SK-N-SH (cell line): ENCODE measurements at regions not wholly inside any gene's neighbourhood (a gene's known extent, or its start where the extent isn't known, plus 50 kb on each side); places are given as distances from the start of the nearest gene placed in this dataset.

Experiments
- CTCF ChIA-PET: fragments of 300-600, 350-600 bp; formaldehyde crosslinking; extraction: SDS; loops from one replicate; lab custom pipeline; 2021; lab: Yijun Ruan, JAX
- POLR2A ChIA-PET: fragments of 350-600 bp; sonication (Branson Sonifier 250); formaldehyde crosslinking; extraction: SDS; loops from one replicate; lab custom pipeline; 2020; ENCODE audit warnings: antibody characterized with exemption, inconsistent platforms; lab: Yijun Ruan, JAX
- DNase-seq: peaks from one replicate; pipeline ENCODE4 v3.0.0; 2012
- H2AFZ ChIP-seq: fragments of 200-600 bp; sonication (generic); 2 replicates; pipeline ENCODE4 v1.8.1; 2016; ENCODE audit warnings: antibody characterized with exemption, mild to moderate bottlenecking, low read depth
- H3F3A ChIP-seq: fragments of 200-600 bp; sonication (generic); replicated peaks from 2 replicates; pipeline ENCODE3; 2016; ENCODE audit warnings: antibody characterized with exemption, mild to moderate bottlenecking; ENCODE audit not compliant: insufficient read depth
- H3K27ac ChIP-seq, 2 experiments: fragments of 200-500 bp in 1 of 2; fragments of 200-600 bp in 1 of 2; sonication (Bioruptor generic) in 1 of 2; sonication (generic), shearing (Covaris generic) in 1 of 2; 2 replicates each; pipeline versions ENCODE4 v1.5.1 to v1.6.1; 2014 to 2016; ENCODE audit warnings: low read depth in 2 of 2, inconsistent platforms in 1 of 2, low read length in 1 of 2, mild to moderate bottlenecking in 1 of 2, mixed read lengths in 1 of 2
- H3K27me3 ChIP-seq: fragments of 200-600 bp; sonication (generic), shearing (Covaris generic); 2 replicates; pipeline ENCODE4 v1.6.1; 2016; ENCODE audit warnings: mixed run types; ENCODE audit not compliant: insufficient read depth
- H3K36me3 ChIP-seq, 2 experiments: fragments of 200-500 bp in 1 of 2; fragments of 200-600 bp in 1 of 2; sonication (Bioruptor generic) in 1 of 2; sonication (generic) in 1 of 2; replicated peaks in 1 of 2; 2 replicates each; pipeline versions ENCODE3 to v1.5.1; 2014 to 2016; ENCODE audit warnings: low read length in 1 of 2, mild to moderate bottlenecking in 1 of 2; ENCODE audit not compliant: insufficient read depth in 2 of 2, control insufficient read depth in 1 of 2
- H3K4me1 ChIP-seq, 2 experiments: fragments of 200-500 bp in 1 of 2; fragments of 200-600 bp in 1 of 2; sonication (Bioruptor generic) in 1 of 2; sonication (generic), shearing (Covaris generic) in 1 of 2; 2 replicates each; pipeline versions ENCODE4 v1.5.1 to v1.6.1; 2014 to 2016; ENCODE audit warnings: low read depth in 1 of 2, low read length in 1 of 2, mixed run types in 1 of 2; ENCODE audit not compliant: insufficient read depth in 2 of 2, control insufficient read depth in 1 of 2
- H3K4me2 ChIP-seq: fragments of 200-600 bp; sonication (generic), shearing (Covaris generic); 2 replicates; pipeline ENCODE4 v1.6.1; 2017; ENCODE audit warnings: mixed run types
- H3K4me3 ChIP-seq, 2 experiments: fragments of 200-500 bp in 1 of 2; fragments of 200-600 bp in 1 of 2; sonication (Bioruptor generic) in 1 of 2; sonication (generic), shearing (Covaris generic) in 1 of 2; 2 replicates each; pipeline versions ENCODE4 v1.5.1 to v1.8.1; 2014 to 2016; ENCODE audit warnings: low read depth in 2 of 2, inconsistent platforms in 1 of 2, low read length in 1 of 2, mild to moderate bottlenecking in 1 of 2, mixed read lengths in 1 of 2, moderate library complexity in 1 of 2
- H3K79me2 ChIP-seq: fragments of 200-600 bp; sonication (generic); 2 replicates; pipeline ENCODE4 v1.8.1; 2017; ENCODE audit warnings: mild to moderate bottlenecking; ENCODE audit not compliant: insufficient read depth
- H3K9ac ChIP-seq: fragments of 200-600 bp; sonication (generic); 2 replicates; pipeline ENCODE4 v1.6.1; 2017; ENCODE audit warnings: mixed run types
- H3K9me2 ChIP-seq: fragments of 200-600 bp; sonication (generic); 2 replicates; pipeline ENCODE4 v1.6.1; 2017; ENCODE audit warnings: mixed run types
- H3K9me3 ChIP-seq: fragments of 200-600 bp; sonication (generic); 2 replicates; pipeline ENCODE4 v1.6.1; 2017; ENCODE audit warnings: mixed run types, mild to moderate bottlenecking, moderate library complexity
- H4K20me1 ChIP-seq: fragments of 200-600 bp; sonication (generic); 2 replicates; pipeline ENCODE4 v1.6.1; 2017; ENCODE audit warnings: mild to moderate bottlenecking, mixed run types; ENCODE audit not compliant: insufficient read depth
- ELF1 ChIP-seq: IDR thresholded peaks from 2 replicates; pipeline ENCODE4 v1.4.0; 2012
- EP300 ChIP-seq, 2 experiments: IDR thresholded peaks; 2 replicates each; pipeline versions ENCODE4 v1.4.0 to v1.6.1; 2012; ENCODE audit warnings: borderline replicate concordance in 1 of 2, low read depth in 1 of 2, low read length in 1 of 2
- FOXJ3 ChIP-seq: sonication (generic); formaldehyde crosslinking; IDR thresholded peaks from 2 replicates; pipeline ENCODE4 v1.5.1; 2020; ENCODE audit warnings: mild to moderate bottlenecking, missing genetic modification reagents
- GABPA ChIP-seq: IDR thresholded peaks from 2 replicates; pipeline ENCODE4 v1.4.0; 2012; ENCODE audit warnings: low read depth, mild to moderate bottlenecking
- JUND ChIP-seq: IDR thresholded peaks from 2 replicates; pipeline ENCODE4 v1.4.0; 2012
- NFIC ChIP-seq: IDR thresholded peaks from 2 replicates; pipeline ENCODE4 v1.4.0; 2012; ENCODE audit warnings: borderline replicate concordance
- POLR2AphosphoS5 ChIP-seq: IDR thresholded peaks from 2 replicates; pipeline ENCODE4 v1.6.1; 2012; ENCODE audit warnings: low read depth, low read length
- RAD21 ChIP-seq: IDR thresholded peaks from 2 replicates; pipeline ENCODE4 v1.6.1; 2012; ENCODE audit warnings: mild to moderate bottlenecking, low read length
- RCOR1 ChIP-seq: fragments of 150-350 bp; IDR thresholded peaks from 2 replicates; pipeline ENCODE4 v1.6.1; 2017; ENCODE audit warnings: antibody characterized with exemption, low read length
- RFX5 ChIP-seq: IDR thresholded peaks from 2 replicates; pipeline ENCODE4 v1.6.1; 2012; ENCODE audit warnings: mild to moderate bottlenecking, improper control_type of control experiment, low read length
- SMC3 ChIP-seq: IDR thresholded peaks from 2 replicates; pipeline ENCODE4 v1.6.1; 2012; ENCODE audit warnings: low read depth, low read length, improper control_type of control experiment
- YY1 ChIP-seq: IDR thresholded peaks from 2 replicates; pipeline ENCODE4 v1.4.0; 2012; ENCODE audit warnings: low read depth, mild to moderate bottlenecking
- WGBS: methylation state at CpG from one replicate; pipeline ENCODE4 v1.1.6; 2017; ENCODE audit warnings: low lambda C conversion rate; 5-methylcytosine and 5-hydroxymethylcytosine counted together
- TF ChIP-seq, protein P1 (sequence below): fragments of 150-350 bp; IDR thresholded peaks from 2 replicates; pipeline ENCODE4 v1.6.1; 2016; ENCODE audit warnings: mild to moderate bottlenecking, low read depth, low read length
- TF ChIP-seq, protein P2 (sequence below): IDR thresholded peaks from 2 replicates; pipeline ENCODE4; 2012
- TF ChIP-seq, protein P3 (sequence below): IDR thresholded peaks from 2 replicates; pipeline ENCODE4 v1.4.0; 2012; ENCODE audit warnings: low read depth, borderline replicate concordance
- TF ChIP-seq, protein P4 (sequence below): IDR thresholded peaks from 2 replicates; pipeline ENCODE4 v1.4.0; 2012; ENCODE audit warnings: low read depth, borderline replicate concordance
- TF ChIP-seq, protein P5 (sequence below): fragments of 150-350 bp; IDR thresholded peaks from 2 replicates; pipeline ENCODE4 v1.6.1; 2017; ENCODE audit warnings: antibody characterized with exemption, low read length, low read depth, borderline replicate concordance

DNA sequence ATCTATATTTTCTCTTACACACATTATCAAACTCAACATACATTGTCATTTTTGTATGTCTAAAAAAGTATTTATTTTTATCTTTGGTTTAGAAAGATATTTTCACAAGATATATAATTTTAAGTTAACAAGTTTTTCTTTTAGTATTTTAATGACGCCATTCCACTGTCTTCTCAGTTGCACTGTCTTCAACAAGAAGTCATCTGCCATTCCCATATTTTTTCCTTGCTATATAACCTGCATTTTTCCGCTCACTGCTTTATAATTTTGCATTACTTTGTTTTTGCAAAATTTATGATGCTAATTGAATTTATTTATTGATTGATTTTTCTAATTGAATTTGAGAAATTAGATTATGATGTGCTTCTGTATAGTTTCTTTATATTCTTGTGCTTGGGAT lies 357.8 kb upstream of the RNF32 start:
- Histone ChIP-seq H3K9me3 (0 out of 2 replicates have a peak, but pooled peaks cover 5% of the 10 kb centered on the region), H3K4me1 (no peaks in the 10 kb centered on the region), H3K4me2 (no peak overlapping the region), H3K9ac (no peak overlapping the region), H3K27ac (no peak overlapping the region), H3K4me3 (no peak overlapping the region), H3K36me3 (no peaks in the 10 kb centered on the region), H2AFZ (no peak overlapping the region), H4K20me1 (peaks cover 5% of the 10 kb centered on the region; the same call in 1 of the 2 replicates), H3K9me2 (no peaks in the 10 kb centered on the region; the same call in 1 of the 2 replicates), H3K27me3 (no peaks in the 10 kb centered on the region), H3F3A (no peaks in the 10 kb centered on the region), H3K79me2 (no peaks in the 10 kb centered on the region)
- POLR2A ChIA-PET = no interaction called here
- WGBS = 4% methylated on average over 2 of the region's 2 CpGs
- CTCF ChIA-PET = no interaction called here
- no peak for TF ChIP-seq RFX5
- TF ChIP-seq, protein P1, sequence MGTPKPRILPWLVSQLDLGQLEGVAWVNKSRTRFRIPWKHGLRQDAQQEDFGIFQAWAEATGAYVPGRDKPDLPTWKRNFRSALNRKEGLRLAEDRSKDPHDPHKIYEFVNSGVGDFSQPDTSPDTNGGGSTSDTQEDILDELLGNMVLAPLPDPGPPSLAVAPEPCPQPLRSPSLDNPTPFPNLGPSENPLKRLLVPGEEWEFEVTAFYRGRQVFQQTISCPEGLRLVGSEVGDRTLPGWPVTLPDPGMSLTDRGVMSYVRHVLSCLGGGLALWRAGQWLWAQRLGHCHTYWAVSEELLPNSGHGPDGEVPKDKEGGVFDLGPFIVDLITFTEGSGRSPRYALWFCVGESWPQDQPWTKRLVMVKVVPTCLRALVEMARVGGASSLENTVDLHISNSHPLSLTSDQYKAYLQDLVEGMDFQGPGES = no peak
- no peak for TF ChIP-seq EP300 (IDR thresholded peaks at IDR 0.05; ENCODE audit: borderline replicate concordance in 1 of 2, low read depth in 1 of 2, low read length in 1 of 2)
- no peak for TF ChIP-seq RAD21
- no peak for TF ChIP-seq FOXJ3 (CRISPR knock-in tag)
- no peak for TF ChIP-seq GABPA
- TF ChIP-seq NFIC = no peak
- TF ChIP-seq, protein P2, sequence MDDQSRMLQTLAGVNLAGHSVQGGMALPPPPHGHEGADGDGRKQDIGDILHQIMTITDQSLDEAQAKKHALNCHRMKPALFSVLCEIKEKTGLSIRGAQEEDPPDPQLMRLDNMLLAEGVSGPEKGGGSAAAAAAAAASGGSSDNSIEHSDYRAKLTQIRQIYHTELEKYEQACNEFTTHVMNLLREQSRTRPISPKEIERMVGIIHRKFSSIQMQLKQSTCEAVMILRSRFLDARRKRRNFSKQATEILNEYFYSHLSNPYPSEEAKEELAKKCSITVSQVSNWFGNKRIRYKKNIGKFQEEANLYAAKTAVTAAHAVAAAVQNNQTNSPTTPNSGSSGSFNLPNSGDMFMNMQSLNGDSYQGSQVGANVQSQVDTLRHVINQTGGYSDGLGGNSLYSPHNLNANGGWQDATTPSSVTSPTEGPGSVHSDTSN = no peak
- no peak for TF ChIP-seq ELF1
- TF ChIP-seq, protein P3, sequence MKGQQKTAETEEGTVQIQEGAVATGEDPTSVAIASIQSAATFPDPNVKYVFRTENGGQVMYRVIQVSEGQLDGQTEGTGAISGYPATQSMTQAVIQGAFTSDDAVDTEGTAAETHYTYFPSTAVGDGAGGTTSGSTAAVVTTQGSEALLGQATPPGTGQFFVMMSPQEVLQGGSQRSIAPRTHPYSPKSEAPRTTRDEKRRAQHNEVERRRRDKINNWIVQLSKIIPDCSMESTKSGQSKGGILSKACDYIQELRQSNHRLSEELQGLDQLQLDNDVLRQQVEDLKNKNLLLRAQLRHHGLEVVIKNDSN = no peak
- no peak for TF ChIP-seq JUND
- TF ChIP-seq, protein P4, sequence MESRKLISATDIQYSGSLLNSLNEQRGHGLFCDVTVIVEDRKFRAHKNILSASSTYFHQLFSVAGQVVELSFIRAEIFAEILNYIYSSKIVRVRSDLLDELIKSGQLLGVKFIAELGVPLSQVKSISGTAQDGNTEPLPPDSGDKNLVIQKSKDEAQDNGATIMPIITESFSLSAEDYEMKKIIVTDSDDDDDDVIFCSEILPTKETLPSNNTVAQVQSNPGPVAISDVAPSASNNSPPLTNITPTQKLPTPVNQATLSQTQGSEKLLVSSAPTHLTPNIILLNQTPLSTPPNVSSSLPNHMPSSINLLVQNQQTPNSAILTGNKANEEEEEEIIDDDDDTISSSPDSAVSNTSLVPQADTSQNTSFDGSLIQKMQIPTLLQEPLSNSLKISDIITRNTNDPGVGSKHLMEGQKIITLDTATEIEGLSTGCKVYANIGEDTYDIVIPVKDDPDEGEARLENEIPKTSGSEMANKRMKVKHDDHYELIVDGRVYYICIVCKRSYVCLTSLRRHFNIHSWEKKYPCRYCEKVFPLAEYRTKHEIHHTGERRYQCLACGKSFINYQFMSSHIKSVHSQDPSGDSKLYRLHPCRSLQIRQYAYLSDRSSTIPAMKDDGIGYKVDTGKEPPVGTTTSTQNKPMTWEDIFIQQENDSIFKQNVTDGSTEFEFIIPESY = no peak
- no peak for TF ChIP-seq YY1
- no peak for TF ChIP-seq RCOR1
- no peak for TF ChIP-seq POLR2AphosphoS5
- TF ChIP-seq, protein P5, sequence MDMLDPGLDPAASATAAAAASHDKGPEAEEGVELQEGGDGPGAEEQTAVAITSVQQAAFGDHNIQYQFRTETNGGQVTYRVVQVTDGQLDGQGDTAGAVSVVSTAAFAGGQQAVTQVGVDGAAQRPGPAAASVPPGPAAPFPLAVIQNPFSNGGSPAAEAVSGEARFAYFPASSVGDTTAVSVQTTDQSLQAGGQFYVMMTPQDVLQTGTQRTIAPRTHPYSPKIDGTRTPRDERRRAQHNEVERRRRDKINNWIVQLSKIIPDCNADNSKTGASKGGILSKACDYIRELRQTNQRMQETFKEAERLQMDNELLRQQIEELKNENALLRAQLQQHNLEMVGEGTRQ = no peak
- TF ChIP-seq SMC3 = no peak
- DNase-seq = no peak
